GM10266 (cell line): ENCODE measurements at regions not wholly inside any gene's neighbourhood (a gene's known extent, or its start where the extent isn't known, plus 50 kb on each side); places are given as distances from the start of the nearest gene placed in this dataset.

Experiments used
- DNase-seq: peaks from one replicate; pipeline ENCODE4 v3.0.0; 2012; ENCODE audit errors: extremely low spot score
- TF ChIP-seq, protein P1 (sequence below): IDR thresholded peaks from 2 replicates; pipeline ENCODE4 v1.5.1; 2012; ENCODE audit warnings: mild to moderate bottlenecking, low read depth; ENCODE audit not compliant: control insufficient read depth, insufficient read depth; ENCODE audit errors: missing control alignments

GRCh38 chr5:1672396-1672795, 127.2 kb downstream of the MRPL36 start:
- TF ChIP-seq, protein P1, sequence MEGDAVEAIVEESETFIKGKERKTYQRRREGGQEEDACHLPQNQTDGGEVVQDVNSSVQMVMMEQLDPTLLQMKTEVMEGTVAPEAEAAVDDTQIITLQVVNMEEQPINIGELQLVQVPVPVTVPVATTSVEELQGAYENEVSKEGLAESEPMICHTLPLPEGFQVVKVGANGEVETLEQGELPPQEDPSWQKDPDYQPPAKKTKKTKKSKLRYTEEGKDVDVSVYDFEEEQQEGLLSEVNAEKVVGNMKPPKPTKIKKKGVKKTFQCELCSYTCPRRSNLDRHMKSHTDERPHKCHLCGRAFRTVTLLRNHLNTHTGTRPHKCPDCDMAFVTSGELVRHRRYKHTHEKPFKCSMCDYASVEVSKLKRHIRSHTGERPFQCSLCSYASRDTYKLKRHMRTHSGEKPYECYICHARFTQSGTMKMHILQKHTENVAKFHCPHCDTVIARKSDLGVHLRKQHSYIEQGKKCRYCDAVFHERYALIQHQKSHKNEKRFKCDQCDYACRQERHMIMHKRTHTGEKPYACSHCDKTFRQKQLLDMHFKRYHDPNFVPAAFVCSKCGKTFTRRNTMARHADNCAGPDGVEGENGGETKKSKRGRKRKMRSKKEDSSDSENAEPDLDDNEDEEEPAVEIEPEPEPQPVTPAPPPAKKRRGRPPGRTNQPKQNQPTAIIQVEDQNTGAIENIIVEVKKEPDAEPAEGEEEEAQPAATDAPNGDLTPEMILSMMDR: no peak
- DNase-seq: no peak

DNA sequence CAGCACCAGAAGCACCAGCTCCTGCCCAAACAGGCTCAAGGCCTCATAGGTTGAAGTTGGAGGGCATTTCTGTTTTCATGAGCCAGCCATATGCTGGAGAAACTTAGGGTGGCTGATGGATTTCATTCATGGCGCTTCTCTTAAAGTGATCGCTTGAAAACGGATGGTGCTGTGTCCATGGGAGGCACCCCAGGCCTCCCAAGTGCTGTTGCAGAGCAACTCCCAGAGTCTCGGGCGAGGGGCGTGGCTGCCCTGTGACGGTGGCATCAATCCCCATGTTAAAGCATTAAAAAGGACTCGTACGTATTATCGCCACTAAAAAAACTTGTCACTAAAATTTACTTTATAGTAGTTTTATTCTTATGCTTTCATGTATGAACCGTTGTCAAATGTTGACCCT, 128.3 kb downstream of the MRPL36 start:
- no peak for DNase-seq
- TF ChIP-seq, protein P1: no peak

- DNase-seq: no peak
- TF ChIP-seq, protein P1: no peak
Measured at GRCh38 chr5:1670351-1670750, 129.3 kb downstream of the MRPL36 start.

- TF ChIP-seq, protein P1: no peak
- no peak for DNase-seq
Measured at GRCh38 chr5:1669276-1670155, 130.1 kb downstream of the MRPL36 start.

GRCh38 chr5:1668141-1668721, 131.4 kb downstream of the MRPL36 start:
- DNase-seq: no peak
- TF ChIP-seq, protein P1: no peak

DNA sequence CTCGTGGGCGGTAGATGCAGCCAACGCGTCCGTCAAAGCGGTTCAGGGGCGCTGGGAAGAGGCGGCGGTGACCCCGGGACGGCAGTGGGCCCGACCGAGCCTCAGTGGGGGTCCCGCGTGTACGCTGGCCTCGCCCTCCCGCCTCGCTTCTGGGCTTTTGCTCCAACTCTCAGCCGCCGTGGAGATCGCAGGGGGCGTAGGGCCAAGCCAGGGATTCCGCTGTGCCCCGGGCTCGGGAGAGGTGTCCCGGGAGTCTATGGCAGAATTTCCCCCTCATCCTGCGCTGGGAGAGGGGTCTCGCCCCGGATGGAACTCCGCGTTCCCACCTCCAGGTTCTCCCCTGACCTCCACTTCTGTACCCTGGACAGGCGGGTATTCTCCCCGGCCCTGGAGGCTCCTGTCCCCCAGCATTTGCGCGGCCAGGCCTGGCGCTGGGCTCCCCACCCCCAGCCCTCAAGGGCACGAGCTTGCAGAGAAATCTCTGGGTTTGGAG, 131.9 kb downstream of the MRPL36 start:
- peak; percentile 35 for DNase-seq
- TF ChIP-seq, protein P1: no peak
